HepG2 (cell line): ENCODE measurements at regions not wholly inside any gene's neighbourhood (a gene's known extent, or its start where the extent isn't known, plus 50 kb on each side); places are given as distances from the start of the nearest gene placed in this dataset.

Source experiments
- ATAC-seq: fragments of 200-7000 bp; cut with Tn5 transposase; 3 replicates; pipeline ENCODE4 v1.9.1; 2020; ENCODE audit warnings: mild to moderate bottlenecking, moderate library complexity
- BruUV-seq: library from RNA; stranded (reverse); fragments of 400-500 nt; replicated peaks from 2 replicates; lab custom pipeline; 2021; lab: Mats Ljungman, UMichigan
- CTCF ChIA-PET: fragments of 300-600 bp; formaldehyde crosslinking; extraction: SDS; loops from one replicate; lab custom pipeline; 2021; ENCODE audit warnings: low total read pairs, inconsistent platforms, low intra/inter-chr PET ratio; lab: Yijun Ruan, JAX
- POLR2A ChIA-PET: fragments of 350-600 bp; sonication (Branson Sonifier 250); formaldehyde crosslinking; loops from one replicate; lab custom pipeline; 2020; ENCODE audit warnings: antibody characterized with exemption, inconsistent platforms; lab: Yijun Ruan, JAX
- DNase-seq: peaks from one replicate; pipeline ENCODE4 v3.0.0-alpha.2; 2015; ENCODE audit warnings: low spot score
- FAIRE-seq: peaks from 3 replicates; lab custom pipeline; 2011; peaks lifted over from hg19 to GRCh38; lab: Jason Lieb, UNC
- H2AFZ ChIP-seq: one replicate; pipeline ENCODE4 v1.6.1; 2011; ENCODE audit warnings: low read length, inconsistent platforms
- H3K27ac ChIP-seq: fragments of 300-600 bp; 3 replicates; pipeline ENCODE4 v1.8.0; 2011; ENCODE audit warnings: mixed run types, mild to moderate bottlenecking, mixed read lengths, low read length, inconsistent platforms; ENCODE audit not compliant: insufficient read depth; ENCODE audit errors: extremely low read length
- H3K27me3 ChIP-seq, 2 experiments: fragments of 200-600 bp in 1 of 2; 2 replicates in 1 of 2; 3 replicates in 1 of 2; pipeline versions ENCODE4 v1.6.0 to v1.8.0; 2011; ENCODE audit warnings: low read length in 2 of 2, mild to moderate bottlenecking in 2 of 2, moderate library complexity in 2 of 2, inconsistent platforms in 1 of 2; ENCODE audit not compliant: insufficient read depth in 2 of 2, control insufficient read depth in 1 of 2
- H3K36me3 ChIP-seq, 2 experiments: fragments of 200-600 bp in 1 of 2; replicated peaks in 1 of 2; 2 replicates in 1 of 2; 3 replicates in 1 of 2; pipeline versions ENCODE4 v1.5.1 to v1.8.0; 2011; ENCODE audit warnings: low read length in 2 of 2, inconsistent platforms in 1 of 2; ENCODE audit not compliant: insufficient read depth in 2 of 2, control insufficient read depth in 1 of 2
- H3K4me1 ChIP-seq: 2 replicates; pipeline ENCODE4 v1.5.1; 2012; ENCODE audit warnings: low read length, inconsistent platforms; ENCODE audit not compliant: insufficient read depth
- H3K4me2 ChIP-seq: 2 replicates; pipeline ENCODE4 v1.6.0; 2011; ENCODE audit warnings: low read depth, low read length, inconsistent platforms
- H3K4me3 ChIP-seq, 3 experiments: fragments of 200-600 bp in 1 of 3; sonication (generic), shearing (Covaris generic) in 1 of 3; replicated peaks in 1 of 3; 2 replicates each; pipeline ENCODE4 v1.5.1; 2011 to 2016; ENCODE audit warnings: low read length in 3 of 3, inconsistent platforms in 2 of 3, low read depth in 2 of 3, mild to moderate bottlenecking in 2 of 3, control low read depth in 1 of 3, mixed read lengths in 1 of 3; ENCODE audit not compliant: insufficient read depth in 1 of 3
- H3K79me2 ChIP-seq: one replicate; pipeline ENCODE4 v1.6.1; 2011; ENCODE audit warnings: low read length, inconsistent platforms; ENCODE audit not compliant: insufficient read depth
- H3K9ac ChIP-seq: 2 replicates; pipeline ENCODE4 v1.6.0; 2011; ENCODE audit warnings: mild to moderate bottlenecking, low read depth, low read length, inconsistent platforms; ENCODE audit not compliant: insufficient read depth
- H3K9me3 ChIP-seq: 2 replicates; pipeline ENCODE4 v1.5.1; 2012; ENCODE audit warnings: mild to moderate bottlenecking, low read length
- H4K20me1 ChIP-seq: 2 replicates; pipeline ENCODE4 v1.6.0; 2011; ENCODE audit warnings: inconsistent platforms, mild to moderate bottlenecking, low read length, moderate library complexity; ENCODE audit not compliant: insufficient read depth
- CBFB ChIP-seq: sonication (generic); formaldehyde crosslinking; IDR thresholded peaks from 2 replicates; pipeline ENCODE4 v1.4.0; 2020; ENCODE audit warnings: missing genetic modification reagents
- HOXA9 ChIP-seq: sonication (generic); formaldehyde crosslinking; IDR thresholded peaks from 2 replicates; pipeline ENCODE4 v1.8.1; 2022; ENCODE audit warnings: missing genetic modification reagents, mild to moderate bottlenecking, moderate library complexity, borderline replicate concordance
- MXD3 ChIP-seq: IDR thresholded peaks from 2 replicates; pipeline ENCODE4 v1.6.1; 2016; ENCODE audit warnings: mild to moderate bottlenecking, missing biosample characterization, missing genetic modification reagents
- MYC ChIP-seq: sonication (generic); formaldehyde crosslinking; IDR thresholded peaks from 2 replicates; pipeline ENCODE4 v1.9.0; 2021; ENCODE audit warnings: missing genetic modification reagents, borderline replicate concordance
- PAF1 ChIP-seq: IDR thresholded peaks from 2 replicates; pipeline ENCODE4 v1.6.1; 2016; ENCODE audit warnings: missing genetic modification reagents, missing compliant biosample characterization
- PCBP1 ChIP-seq: fragments of 200-400 bp; formaldehyde crosslinking; IDR thresholded peaks from 2 replicates; pipeline ENCODE4 v1.6.1; 2017; ENCODE audit warnings: mild to moderate bottlenecking, low read depth, low read length, borderline replicate concordance
- RFX5 ChIP-seq: IDR thresholded peaks from 2 replicates; pipeline ENCODE4 v1.6.1; 2011; ENCODE audit warnings: low read depth, low read length, improper control_type of control experiment
- ZBTB20 ChIP-seq: sonication (generic); formaldehyde crosslinking; IDR thresholded peaks from 2 replicates; pipeline ENCODE4 v1.8.1; 2023; ENCODE audit warnings: missing genetic modification reagents, low read depth, mild to moderate bottlenecking, borderline replicate concordance
- ZBTB4 ChIP-seq: sonication (generic); formaldehyde crosslinking; IDR thresholded peaks from 2 replicates; pipeline ENCODE4 v1.4.0; 2020; ENCODE audit warnings: missing genetic modification reagents, mild to moderate bottlenecking, borderline replicate concordance
- ZHX1 ChIP-seq: sonication (generic); formaldehyde crosslinking; IDR thresholded peaks from 2 replicates; pipeline ENCODE4 v1.8.1; 2022; ENCODE audit warnings: low read depth, mild to moderate bottlenecking, missing genetic modification reagents
- ZNF292 ChIP-seq: sonication (generic); formaldehyde crosslinking; IDR thresholded peaks from 2 replicates; pipeline ENCODE4 v1.8.1; 2022; ENCODE audit warnings: mild to moderate bottlenecking, low read depth, missing genetic modification reagents, borderline replicate concordance
- ZNF430 ChIP-seq: sonication (generic); formaldehyde crosslinking; IDR thresholded peaks from 2 replicates; pipeline ENCODE4 v1.9.0; 2021; ENCODE audit warnings: mild to moderate bottlenecking, missing genetic modification reagents
- WGBS: methylation state at CpG from one replicate; pipeline ENCODE4 v1.1.6; 2017; ENCODE audit warnings: low lambda C conversion rate; 5-methylcytosine and 5-hydroxymethylcytosine counted together
- in situ Hi-C: cut with HindIII; loops from 2 replicates; pipeline ENCODE4 v1.10.0; 2017; ENCODE audit warnings: low pct_unique_long_range_greater_than_20kb; ENCODE audit not compliant: extremely low pct_ligation_motif_present
- intact Hi-C: fragments of 100-400 bp; cut with micrococcal nuclease; formaldehyde crosslinking; loops from one replicate; pipeline ENCODE4 v1.10.0; 2022; ENCODE audit not compliant: unreplicated experiment

GRCh38 chr10:105503714-105504113, 862.6 kb downstream of the SORCS3 start:
- no peak overlapping the region for H3K4me3 ChIP-seq
- H3K79me2 ChIP-seq: no peaks in the 10 kb centered on the region
- ATAC-seq (no peak), DNase-seq (no peak), FAIRE-seq (no peak)
- H3K36me3 ChIP-seq: no peaks in the 10 kb centered on the region
- ChIA-PET POLR2A (no interaction called here), CTCF (no interaction called here)
- no peak overlapping the region for H2AFZ ChIP-seq
- no peaks in the 10 kb centered on the region for H3K4me1 ChIP-seq
- H3K27me3 ChIP-seq: no peaks in the 10 kb centered on the region
- no TSS peak for BruUV-seq
- intact Hi-C loops (no loop called here), in situ Hi-C loops (no loop called here)
- H3K27ac ChIP-seq: no peak overlapping the region
- TF ChIP-seq ZBTB20 (CRISPR knock-in tag) (no peak), ZHX1 (CRISPR knock-in tag) (no peak), HOXA9 (no peak)
- H3K9me3 ChIP-seq: peaks cover 58% of the 10 kb centered on the region
- H3K4me2 ChIP-seq: no peak overlapping the region
- no peak overlapping the region for H3K9ac ChIP-seq
- H4K20me1 ChIP-seq: no peaks in the 10 kb centered on the region

- H2AFZ ChIP-seq: no peak overlapping the region
- no peaks in the 10 kb centered on the region for H4K20me1 ChIP-seq
- H3K27ac ChIP-seq: no peak overlapping the region
- 0% methylated on average over 3 of the region's 3 CpGs for WGBS
- in situ Hi-C loops: no loop called here
- no peak for DNase-seq
- intact Hi-C loops: no loop called here
- ChIA-PET CTCF (no interaction called here), POLR2A (no interaction called here)
- no peaks in the 10 kb centered on the region for H3K79me2 ChIP-seq
- BruUV-seq: no TSS peak
- no peaks in the 10 kb centered on the region for H3K36me3 ChIP-seq
- peaks cover 72% of the 10 kb centered on the region for H3K9me3 ChIP-seq
- no peak overlapping the region for H3K4me2 ChIP-seq
- no peak for FAIRE-seq
- H3K27me3 ChIP-seq: no peaks in the 10 kb centered on the region
- H3K9ac ChIP-seq: no peak overlapping the region
- H3K4me1 ChIP-seq: no peaks in the 10 kb centered on the region
- ATAC-seq: no peak
- TF ChIP-seq RFX5 (no peak), ZNF292 (CRISPR knock-in tag) (no peak), ZNF430 (CRISPR knock-in tag) (no peak), ZBTB4 (CRISPR knock-in tag) (no peak), CBFB (CRISPR knock-in tag) (no peak), PAF1 (CRISPR knock-in tag) (no peak), MYC (CRISPR knock-in tag) (no peak), PCBP1 (no peak), MXD3 (no peak)
- no peak overlapping the region for H3K4me3 ChIP-seq
These were observed 861.0 kb downstream of the SORCS3 start for GRCh38 chr10:105502058-105502457.
